AG08396 (cell line): ENCODE measurements at regions not wholly inside any gene's neighbourhood (a gene's known extent, or its start where the extent isn't known, plus 50 kb on each side); places are given as distances from the start of the nearest gene placed in this dataset.

Experiments used
- DNase-seq: peaks from one replicate; pipeline ENCODE4 v3.0.0; 2012; ENCODE audit warnings: low spot score, mixed read lengths

DNA sequence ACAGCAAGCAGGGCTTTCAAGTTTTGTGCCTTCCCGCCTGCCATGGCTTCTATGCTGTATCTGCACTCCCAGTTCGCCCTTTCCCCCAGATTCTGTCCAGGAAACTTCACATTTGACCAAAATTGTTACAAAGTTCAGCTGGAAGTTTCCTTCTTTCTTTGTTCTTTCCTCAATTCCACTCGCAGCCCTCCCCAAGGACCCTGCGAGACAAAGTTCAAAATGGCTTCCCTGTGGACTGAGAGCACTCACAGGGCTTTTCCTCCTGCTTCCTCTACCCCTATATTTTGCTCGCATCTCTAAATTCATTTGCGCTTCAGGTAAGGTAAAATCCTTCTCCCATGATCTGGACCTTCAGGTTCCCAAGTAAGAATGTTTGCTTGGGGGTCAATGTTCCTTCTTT, 1348.4 kb upstream of the B3GALT2 start:
- no peak for DNase-seq

DNA sequence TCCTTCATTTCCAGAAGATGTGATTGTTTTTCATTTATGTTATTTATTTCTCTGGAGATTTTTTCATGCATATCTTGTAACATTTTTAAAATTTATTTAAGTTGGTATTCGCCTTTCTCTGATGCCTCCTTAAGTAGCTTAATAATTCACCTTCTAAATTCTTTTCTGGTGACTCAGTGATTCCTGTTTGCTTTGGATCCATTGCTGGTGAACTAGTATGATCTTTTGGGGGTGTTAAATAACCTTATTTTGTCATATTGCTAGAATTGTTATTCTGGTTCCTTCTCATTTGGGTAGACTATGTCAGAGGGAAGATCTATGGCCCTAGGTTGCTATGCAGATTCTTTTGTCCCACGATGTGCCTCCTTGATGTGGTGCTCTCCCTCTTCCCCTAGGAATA, 1347.2 kb upstream of the B3GALT2 start:
- DNase-seq: no peak

DNA sequence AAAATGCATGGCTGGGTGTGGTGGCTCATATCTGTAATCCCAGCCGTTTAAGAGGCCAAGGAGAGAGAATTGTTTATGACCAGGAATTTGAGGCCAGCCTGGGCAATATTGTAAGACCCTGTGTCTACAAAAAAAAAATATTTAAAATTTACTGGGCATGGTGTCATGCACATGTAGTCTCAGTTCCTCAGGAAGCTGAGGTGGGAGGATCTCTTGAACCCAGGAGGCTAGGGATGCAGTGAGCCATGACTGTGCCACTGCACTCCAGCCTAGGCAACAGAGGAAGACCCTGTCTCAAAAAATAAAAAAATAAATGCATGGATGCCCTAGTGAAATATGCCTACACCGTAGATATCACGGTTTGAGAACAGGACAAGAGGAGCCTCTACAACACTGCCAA, 1331.2 kb upstream of the B3GALT2 start:
- DNase-seq: no peak

DNA sequence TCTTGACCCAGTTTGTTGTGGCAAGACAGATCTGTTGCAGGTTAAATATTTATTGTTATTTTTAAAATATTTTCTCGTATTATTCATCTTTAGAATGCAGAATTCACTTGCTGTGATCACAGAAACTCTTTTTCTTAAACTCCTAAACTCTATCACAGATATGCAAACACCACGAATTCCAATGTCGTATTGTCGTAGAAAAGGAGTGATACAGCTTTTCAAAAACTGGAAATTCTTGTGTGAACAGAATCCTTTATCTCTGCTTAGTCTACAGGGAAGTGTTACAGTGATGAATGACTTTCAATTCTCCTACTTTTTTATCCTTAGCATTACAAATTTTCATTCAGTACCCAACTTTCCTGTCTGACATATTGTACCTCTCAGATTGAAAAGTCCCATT, 1329.5 kb upstream of the B3GALT2 start:
- DNase-seq: no peak

DNA sequence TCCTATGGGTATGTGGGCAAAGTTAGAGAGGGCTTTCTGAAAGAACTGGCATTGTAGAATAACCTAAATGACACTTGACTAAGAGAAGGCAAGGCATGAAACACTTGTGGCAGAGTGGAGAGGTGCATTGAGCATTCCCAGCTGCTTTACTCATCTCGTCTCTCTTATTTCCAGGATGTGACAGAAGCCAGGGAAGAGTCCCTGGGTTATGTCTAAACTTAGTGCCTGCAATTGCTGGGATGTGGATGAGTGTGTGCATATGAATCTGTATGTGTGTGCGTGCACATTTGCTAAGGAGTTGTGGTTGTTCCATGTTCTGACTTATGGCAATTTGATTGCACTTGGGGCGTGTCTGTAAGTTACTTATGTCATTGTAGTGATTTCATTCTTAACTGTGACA, 1326.5 kb upstream of the B3GALT2 start:
- DNase-seq: no peak

DNA sequence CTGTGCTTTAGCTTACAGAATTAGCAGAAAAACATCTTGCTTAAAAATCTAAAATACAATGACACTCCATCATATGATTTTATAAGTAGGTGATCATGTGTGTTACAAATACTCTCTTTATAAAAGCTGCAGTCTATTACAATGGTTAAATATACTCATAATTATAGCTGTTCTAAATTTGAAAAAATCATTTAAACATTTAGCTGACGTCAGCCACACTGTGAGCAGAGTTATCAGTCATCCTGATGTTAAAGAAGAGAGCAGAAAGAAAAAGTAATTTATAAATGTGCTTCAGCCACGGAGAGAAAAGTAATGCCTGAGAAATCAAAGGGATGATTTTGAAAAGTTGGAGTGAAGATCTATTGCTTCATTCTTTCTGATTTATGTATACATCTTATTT, 1325.9 kb upstream of the B3GALT2 start:
- DNase-seq: no peak

DNA sequence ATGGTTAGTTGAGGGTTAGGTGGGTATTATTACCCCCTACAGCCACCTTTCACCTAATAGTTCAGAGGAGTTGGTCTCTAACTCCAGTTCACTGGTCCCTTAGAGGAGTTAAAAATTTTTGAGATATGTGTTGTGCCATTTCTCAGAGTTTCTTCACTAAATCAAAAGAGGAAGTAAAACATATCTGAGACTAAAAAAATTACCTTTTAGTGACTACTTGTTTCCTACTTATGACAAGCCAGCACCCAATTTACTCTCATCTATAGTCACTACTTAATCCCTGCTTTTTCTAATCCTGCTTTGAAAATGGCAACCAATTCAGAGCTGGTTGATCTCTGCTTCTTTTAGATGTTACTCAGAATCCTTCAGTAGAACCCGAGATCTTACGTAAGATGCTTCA, 1316.8 kb upstream of the B3GALT2 start:
- no peak for DNase-seq

DNA sequence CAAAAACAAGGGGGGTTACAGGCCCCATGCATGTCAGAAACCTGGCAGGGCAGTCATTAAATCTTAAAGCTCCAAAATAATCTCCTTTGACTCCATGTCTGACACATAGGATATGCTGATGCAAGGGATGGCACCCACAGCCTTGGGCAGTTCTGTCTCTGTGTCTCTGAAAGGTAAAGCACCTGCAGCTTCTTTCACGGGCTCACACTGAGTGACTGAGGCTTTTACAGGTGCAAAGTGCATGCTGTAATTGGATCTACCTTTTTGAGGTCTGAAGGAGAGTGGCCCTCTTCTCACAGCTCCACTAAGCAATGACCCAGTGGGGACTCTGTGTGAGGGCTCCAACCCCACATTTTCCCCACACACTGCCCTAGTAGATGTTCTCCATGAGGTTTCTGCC, 1309.0 kb upstream of the B3GALT2 start:
- DNase-seq: no peak

DNA sequence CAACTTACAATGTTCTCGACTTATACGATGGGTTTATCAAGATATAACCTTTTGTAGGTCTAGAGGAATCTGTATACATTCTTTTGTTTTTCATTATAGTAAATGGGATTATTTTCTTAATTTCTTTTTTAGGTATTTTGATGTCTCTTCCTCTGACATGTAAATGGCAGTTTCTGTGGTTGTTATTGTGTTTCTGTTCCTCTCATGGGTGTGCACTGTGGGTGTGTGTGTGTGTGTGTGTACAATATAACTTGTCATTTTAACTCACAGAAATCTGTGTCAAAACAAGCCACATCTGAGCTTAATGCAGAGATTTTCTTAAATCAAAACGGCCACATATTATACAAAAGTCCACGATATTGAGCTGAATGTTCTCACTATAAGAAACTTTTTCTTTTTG, 1300.8 kb upstream of the B3GALT2 start:
- no peak for DNase-seq

DNA sequence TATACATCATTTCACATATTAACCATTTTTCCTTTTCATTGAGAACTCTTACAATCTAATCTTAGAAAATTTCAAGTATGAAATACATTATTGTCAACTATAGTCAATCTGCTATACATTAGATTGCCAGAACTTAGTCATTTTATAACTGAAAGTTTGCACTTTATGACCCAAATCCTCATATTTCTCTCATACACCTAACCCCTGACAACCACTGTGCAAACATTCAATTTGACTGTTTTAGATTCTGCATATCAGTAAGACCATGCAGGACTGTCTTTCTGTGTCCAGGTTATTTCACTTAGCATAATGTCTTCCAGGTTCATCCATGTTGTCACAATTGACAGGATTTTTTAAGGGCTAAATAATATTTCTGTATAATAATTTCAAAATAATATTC, 1299.0 kb upstream of the B3GALT2 start:
- DNase-seq: no peak

DNA sequence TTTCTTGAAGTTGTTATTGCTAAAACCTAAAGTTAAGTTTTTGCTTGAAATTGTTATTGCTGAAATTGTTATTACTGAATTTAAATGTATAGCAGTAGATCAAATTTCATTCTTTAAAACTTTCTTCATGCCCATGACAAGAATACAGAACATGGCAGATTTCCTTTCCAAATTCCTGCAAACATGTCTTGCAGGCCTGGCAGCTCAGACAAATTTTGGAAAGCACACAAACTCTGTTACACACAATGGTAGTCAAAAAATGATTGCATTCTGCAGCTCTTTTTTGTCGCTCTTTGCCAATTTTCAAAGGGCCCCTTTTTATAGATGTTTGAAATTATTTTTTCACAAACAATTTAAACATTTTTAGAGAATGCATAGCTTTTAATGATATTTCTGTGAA, 1292.3 kb upstream of the B3GALT2 start:
- no peak for DNase-seq

DNA sequence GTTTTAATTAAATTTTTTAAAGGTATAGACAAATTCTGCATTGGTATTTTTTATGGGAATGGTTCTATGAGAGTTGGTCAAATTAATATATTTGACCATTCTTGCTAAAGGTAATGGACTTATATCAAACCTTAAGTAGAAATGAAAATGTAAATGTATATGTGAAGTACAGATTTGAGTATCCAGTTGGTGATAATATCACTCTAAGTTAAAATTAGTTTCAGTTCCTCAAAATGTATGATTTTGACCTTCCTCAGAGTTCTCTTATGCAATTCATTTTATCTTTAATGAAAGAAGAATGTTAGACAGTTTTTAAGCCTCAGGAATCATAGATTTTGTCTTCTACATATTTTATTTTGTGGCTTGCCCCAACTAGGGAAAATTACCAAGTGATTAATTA, 1291.5 kb upstream of the B3GALT2 start:
- DNase-seq: no peak

DNA sequence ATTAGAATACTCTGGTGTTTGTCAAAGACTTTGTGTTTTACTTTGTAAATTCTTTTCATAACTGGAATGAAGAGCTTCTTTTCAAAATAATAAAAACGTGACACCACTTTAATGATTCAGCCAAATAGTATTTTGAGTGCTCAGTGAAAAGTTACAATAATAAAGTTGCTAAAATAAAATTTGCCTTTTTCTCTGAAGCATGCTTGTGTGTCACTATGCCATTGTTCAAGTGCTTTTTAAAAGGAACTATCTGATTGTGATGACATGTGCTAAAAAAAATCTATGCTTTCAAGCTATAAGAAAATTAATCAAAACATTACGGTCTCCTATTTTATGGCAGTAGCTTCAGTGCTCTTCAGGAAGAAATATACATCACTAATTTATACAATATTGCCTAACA, 1290.5 kb upstream of the B3GALT2 start:
- DNase-seq: no peak

DNA sequence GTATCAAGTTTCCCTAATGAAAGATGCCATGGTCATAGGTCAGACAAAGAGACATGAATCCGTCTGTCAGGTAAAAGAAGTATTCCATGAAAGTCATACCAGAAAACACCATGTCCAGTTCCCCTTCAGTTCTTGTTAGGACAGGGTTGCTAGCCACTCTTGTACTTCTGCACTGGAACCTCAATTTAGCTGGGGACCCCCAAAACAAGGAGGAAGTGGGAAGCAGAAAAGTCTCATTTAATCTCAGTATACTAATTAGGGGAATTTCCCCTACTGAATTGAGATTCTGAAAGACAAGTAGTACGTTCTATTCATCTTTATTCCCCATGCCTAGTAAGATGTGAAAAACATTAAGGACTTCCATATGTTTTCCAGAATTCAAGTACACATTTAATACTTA, 1289.9 kb upstream of the B3GALT2 start:
- no peak for DNase-seq

DNA sequence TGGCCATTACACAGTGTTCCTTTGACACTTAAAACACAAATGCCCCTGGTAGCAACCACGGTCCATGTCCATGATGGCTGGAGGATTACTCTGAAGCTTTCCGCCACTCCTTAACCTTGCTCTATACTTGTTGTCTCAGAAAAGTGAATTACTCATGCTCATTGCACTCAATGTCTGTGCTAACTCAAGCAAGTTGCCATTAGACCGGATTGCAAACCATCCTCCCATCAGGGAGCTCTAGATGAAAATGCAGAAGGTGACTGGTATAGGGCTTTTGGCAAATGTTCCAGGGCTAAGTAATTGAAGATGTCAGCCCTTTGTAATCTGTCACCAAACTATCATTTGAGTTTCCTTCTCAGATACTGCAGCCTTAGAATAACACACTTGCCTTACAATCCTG, 1288.3 kb upstream of the B3GALT2 start:
- DNase-seq: no peak

DNA sequence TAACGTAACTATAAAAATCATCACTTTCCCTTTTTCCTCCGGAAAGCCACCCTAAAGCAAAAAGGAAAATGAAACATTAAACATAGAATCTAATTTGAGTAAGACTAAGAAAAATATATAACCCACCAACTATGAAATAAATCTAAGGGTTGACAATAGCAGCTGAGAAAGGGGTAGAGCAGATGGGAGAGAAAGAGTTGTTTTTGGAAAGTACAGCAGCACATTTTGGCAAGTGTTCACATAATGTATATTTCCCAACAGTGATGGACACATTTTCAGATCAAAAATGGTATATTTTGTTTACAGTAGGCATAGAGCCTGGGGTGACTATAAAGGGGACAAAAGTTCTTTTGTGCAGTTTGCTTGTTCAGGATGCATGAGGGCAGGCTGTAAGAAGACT, 1287.4 kb upstream of the B3GALT2 start:
- no peak for DNase-seq

DNA sequence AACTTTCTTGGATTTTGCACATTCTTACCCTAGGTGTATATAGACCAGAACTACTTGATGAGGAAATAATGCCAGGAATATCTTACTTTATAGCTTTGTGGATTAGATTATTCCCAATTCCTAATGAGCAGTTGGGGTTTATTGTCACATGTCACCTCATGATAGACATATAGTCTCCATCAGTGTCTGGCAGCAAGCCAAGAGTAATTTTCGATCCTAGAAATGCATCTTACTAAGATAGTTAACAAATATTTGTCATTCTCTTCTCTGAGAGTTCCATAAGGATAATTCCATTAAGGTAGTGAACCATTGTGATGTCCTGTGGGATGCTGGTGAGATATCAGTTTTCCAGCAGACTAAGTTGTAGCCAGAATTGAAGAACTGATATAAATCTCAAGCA, 1282.9 kb upstream of the B3GALT2 start:
- DNase-seq: no peak

DNA sequence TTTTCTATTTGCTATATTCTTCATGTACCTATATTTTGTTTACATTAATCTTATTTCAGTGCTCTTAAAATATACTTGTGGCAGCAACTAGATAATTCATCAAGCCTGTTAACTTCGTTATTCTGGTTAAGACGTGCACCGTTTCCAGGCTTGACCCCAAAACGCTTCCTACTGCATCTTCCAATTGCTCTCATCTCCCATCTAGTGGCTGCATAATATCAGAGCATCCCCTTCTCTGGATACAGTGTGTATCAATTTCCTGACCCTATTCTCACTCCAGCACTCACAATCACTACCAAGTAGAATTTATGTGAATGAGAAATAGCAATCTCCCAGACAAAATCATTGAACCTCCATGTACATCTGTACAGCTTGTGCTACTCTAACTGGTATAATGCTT, 1280.3 kb upstream of the B3GALT2 start:
- DNase-seq: no peak

DNA sequence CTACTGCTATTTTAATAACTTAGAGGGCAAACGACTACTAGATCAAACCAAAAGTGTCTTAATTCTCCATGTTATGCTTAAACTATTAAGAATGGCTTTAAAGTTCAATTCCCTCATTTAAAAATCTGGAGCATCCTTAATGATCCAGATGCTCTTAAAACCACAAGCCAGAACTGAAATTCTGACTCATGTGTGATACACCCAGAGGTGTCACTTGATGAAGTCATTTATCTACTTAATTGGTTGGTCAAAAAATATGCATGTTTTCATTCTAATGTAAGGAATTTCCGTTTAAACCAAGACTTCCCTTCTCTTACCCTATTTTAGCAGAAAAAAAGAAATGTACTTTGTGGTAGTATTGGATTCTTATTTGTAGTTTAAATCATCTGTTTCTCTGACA, 1261.2 kb upstream of the B3GALT2 start:
- DNase-seq: no peak

DNA sequence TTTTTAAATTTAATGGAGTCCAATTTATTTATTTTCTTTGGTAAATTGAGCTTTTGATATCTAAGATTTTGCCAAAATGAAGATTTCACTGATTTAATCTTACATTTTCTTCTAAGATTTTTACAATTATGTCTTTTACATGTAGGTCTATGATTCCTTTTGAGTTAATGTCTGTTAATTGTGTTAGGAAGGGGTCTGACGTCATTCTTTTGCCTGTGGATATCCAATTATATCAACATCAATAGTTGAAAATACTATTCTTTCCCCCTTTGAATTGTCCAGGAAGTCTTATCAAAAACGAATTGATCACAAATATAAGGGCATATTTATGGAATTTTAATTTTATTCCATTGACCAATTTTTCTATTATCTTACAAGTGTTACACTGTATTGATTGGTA, 1258.8 kb upstream of the B3GALT2 start:
- no peak for DNase-seq

DNA sequence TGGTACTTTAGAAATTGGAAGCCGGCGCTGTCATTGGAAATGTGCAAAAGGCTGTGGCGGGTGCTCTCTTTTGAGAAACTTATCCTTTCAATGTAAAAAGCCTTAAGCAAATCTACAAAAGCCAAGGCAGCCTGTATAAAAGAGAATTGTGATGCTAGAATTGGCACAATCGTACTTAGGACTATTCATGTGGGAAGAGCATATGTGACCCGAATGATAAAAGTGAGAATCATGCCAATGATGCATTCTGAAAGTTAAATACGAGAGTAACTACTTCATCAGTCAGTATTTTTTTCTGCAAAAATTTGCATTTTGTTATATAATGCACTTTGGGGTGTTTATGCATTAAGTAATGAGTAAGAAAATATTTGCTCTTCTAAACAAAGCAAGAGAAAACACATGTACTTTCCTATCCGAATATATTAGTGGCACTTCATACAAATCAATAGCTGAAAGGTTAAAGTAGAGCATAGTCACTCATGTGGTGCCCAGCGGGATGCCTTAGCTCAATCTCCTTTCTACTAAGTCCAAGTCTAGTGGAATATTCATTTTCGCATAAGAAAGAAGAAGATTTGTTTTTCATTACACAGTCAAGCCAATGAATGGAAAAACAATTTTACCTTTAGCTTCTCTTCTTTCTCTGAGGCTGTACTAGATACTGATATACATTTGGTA, 1256.6 kb upstream of the B3GALT2 start:
- DNase-seq: no peak

DNA sequence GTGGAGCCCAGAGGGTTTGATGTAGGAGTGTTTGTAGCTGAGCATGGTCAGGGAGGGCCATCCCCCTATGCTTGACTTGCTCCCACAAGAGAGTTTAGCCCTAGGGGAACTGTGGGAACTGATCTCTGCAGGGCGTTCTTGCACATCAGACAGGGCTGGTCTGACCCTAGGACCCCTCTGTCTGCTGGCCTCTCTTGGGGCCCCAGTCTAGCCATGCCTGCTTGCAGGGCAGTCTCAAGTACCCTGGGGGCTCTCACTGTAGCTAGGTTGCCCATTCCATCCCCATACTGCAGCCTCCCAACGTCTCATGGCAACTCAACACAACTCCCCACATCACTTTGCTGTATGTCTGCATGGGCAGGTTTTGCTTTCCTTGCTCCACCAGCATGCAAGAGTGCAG, 1250.7 kb upstream of the B3GALT2 start:
- DNase-seq: no peak

DNA sequence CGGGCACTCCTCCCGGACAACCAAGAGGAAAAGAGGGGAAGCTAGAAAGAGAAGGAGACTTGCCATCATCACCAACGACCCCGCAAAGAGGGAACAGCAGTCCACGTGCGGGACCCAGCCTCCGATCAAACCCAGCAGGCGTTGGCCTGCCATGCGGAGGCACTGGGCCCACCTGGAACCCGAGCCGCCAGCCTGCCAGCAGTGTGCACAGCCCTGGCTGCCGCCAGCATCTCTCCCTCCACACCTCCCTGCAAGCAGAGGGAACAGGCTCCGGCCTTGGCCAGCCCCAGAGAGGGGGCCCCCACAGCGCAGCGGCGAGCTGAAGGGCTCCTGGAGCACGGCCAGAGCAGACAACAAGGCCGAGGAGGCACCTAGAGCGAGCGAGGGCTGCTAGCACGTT, 1244.7 kb upstream of the B3GALT2 start:
- no peak for DNase-seq

DNA sequence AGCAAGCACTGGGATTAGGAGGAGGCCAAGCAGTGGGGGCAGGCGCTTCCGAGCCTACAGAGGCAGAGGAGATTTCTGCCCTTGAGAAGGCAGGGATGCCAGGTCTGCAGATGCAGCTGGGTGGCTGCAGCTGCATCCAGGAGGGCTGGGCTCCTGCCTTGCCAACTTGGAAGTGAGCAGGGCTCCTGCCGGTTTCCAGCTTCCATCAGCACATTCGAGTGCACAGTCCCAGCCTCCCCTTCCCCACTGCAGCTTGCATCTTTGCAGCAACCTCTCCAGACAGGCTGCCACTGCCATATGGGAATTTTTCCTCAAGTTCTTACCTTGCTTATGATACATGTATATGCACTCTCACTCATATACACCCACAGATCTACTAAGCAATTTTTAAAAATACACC, 1234.3 kb upstream of the B3GALT2 start:
- DNase-seq: no peak

DNA sequence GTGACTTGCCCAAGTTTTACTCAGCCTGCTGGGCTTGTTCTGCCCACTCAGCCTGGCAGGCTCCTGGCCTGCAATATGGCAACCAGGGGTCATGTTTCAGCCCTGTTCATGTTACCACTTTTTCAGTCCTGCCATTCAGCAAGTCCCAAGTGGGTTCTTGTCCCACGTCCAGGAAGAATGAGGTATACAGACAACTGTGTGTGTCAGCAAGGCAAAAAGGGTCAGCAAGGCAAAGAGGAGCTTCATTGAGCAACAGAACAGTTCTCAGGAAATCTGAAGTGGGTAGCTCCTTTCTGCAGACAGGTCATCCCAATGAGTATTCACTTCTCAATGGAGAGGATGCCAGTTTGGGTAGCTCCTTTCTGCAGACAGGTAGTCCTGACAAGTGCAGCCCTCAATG, 1233.3 kb upstream of the B3GALT2 start:
- no peak for DNase-seq
